ENCODE measurements at regions not wholly inside any gene's neighbourhood (a gene's known extent, or its start where the extent isn't known, plus 50 kb on each side); places are given as distances from the start of the nearest gene placed in this dataset.

- TF ChIP-seq POLR2A (IDR thresholded peaks at IDR 0.05; ENCODE audit: low read length) (no peak), GATA1 (IDR thresholded peaks at IDR 0.05; ENCODE audit: low read depth, low read length) (no peak)
These were observed 356.4 kb upstream of the B3GAT1 start for GRCh38 chr11:134768463-134768862.
